Endothelial cell of umbilical vein (primary cell): ENCODE measurements at regions not wholly inside any gene's neighbourhood (a gene's known extent, or its start where the extent isn't known, plus 50 kb on each side); places are given as distances from the start of the nearest gene placed in this dataset.

Experiments
- CTCF ChIP-seq, 2 donors: IDR thresholded peaks; 1 replicate in 1 of 2; 2 replicates in 1 of 2; pipeline ENCODE4 v1.5.1; 2011; ENCODE audit warnings: low read length in 2 of 2, mild to moderate bottlenecking in 2 of 2, moderate library complexity in 2 of 2, control low read depth in 1 of 2, inconsistent platforms in 1 of 2, low read depth in 1 of 2; ENCODE audit not compliant: insufficient read depth in 1 of 2; ENCODE audit errors: extremely low read depth in 1 of 2
- GATA2 ChIP-seq: IDR thresholded peaks from 2 replicates; pipeline ENCODE4 v1.7.0; 2011; ENCODE audit warnings: low read depth, mild to moderate bottlenecking, moderate library complexity, mixed read lengths, low read length; ENCODE audit not compliant: insufficient read length, insufficient read depth
- MAX ChIP-seq: IDR thresholded peaks from 2 replicates; pipeline ENCODE4 v1.6.1; 2011; ENCODE audit not compliant: insufficient read depth, insufficient read length
- MYC ChIP-seq: IDR thresholded peaks from one replicate; pipeline ENCODE4 v1.6.1; 2011; ENCODE audit warnings: mild to moderate bottlenecking, low read depth, low read length
- POLR2A ChIP-seq: IDR thresholded peaks from 2 replicates; pipeline ENCODE4 v1.6.1; 2012; ENCODE audit warnings: low read depth, mild to moderate bottlenecking, control low read depth, low read length
- POLR2AphosphoS5 ChIP-seq: IDR thresholded peaks from 2 replicates; pipeline ENCODE4 v1.6.1; 2012; ENCODE audit warnings: low read depth, mild to moderate bottlenecking, control low read depth, low read length, moderate library complexity; ENCODE audit not compliant: insufficient read depth

GRCh38 chr14:38567703-38568102 lies 311.8 kb upstream of the CLEC14A start:
- TF ChIP-seq CTCF (IDR thresholded peaks at IDR 0.05; ENCODE audit: extremely low read depth in 1 of 2, insufficient read depth in 1 of 2, low read depth in 1 of 2, low read length in 2 of 2) (no peak), POLR2AphosphoS5 (no peak), POLR2A (no peak), MAX (no peak), MYC (no peak), GATA2 (no peak)
